Endodermal cell (in vitro differentiated cells): ENCODE measurements at regions not wholly inside any gene's neighbourhood (a gene's known extent, or its start where the extent isn't known, plus 50 kb on each side); places are given as distances from the start of the nearest gene placed in this dataset.

Experiments used
- DNase-seq: peaks from one replicate; pipeline ENCODE4 v3.0.0-alpha.2; 2017
- H3K27ac ChIP-seq: 2 replicates; pipeline ENCODE4 v1.5.1; 2013; ENCODE audit warnings: mild to moderate bottlenecking, low read depth, low read length, moderate library complexity
- H3K27me3 ChIP-seq: 2 replicates; pipeline ENCODE4 v1.6.1; 2013; ENCODE audit warnings: mild to moderate bottlenecking, low read length, moderate library complexity; ENCODE audit not compliant: insufficient read depth, control insufficient read depth, poor library complexity, severe bottlenecking
- H3K36me3 ChIP-seq: 2 replicates; pipeline ENCODE4 v1.7.0; 2013; ENCODE audit warnings: mild to moderate bottlenecking, low read length, moderate library complexity; ENCODE audit not compliant: control insufficient read depth, insufficient read depth
- H3K4me1 ChIP-seq: one replicate; pipeline ENCODE4 v1.7.0; 2013; ENCODE audit warnings: low read length; ENCODE audit not compliant: control insufficient read depth, insufficient read depth
- H3K4me3 ChIP-seq: 2 replicates; pipeline ENCODE4 v1.5.1; 2013; ENCODE audit warnings: mild to moderate bottlenecking, low read length, moderate library complexity
- H3K9ac ChIP-seq: 2 replicates; pipeline ENCODE4 v1.6.1; 2013; ENCODE audit warnings: mild to moderate bottlenecking, low read length, moderate library complexity; ENCODE audit not compliant: poor library complexity, severe bottlenecking; ENCODE audit errors: extremely low read depth
- H3K9me3 ChIP-seq: 2 replicates; pipeline ENCODE4 v1.6.1; 2013; ENCODE audit warnings: mild to moderate bottlenecking, low read length, moderate library complexity; ENCODE audit not compliant: control insufficient read depth
- H3K27ac Mint-ChIP-seq: 2 replicates; pipeline ENCODE4 v1.8.0; 2020; ENCODE audit warnings: mixed read lengths
- H3K27me3 Mint-ChIP-seq: 2 replicates; pipeline ENCODE4 v1.8.0; 2021; ENCODE audit warnings: mild to moderate bottlenecking, mixed read lengths; ENCODE audit not compliant: insufficient read depth
- H3K36me3 Mint-ChIP-seq: 2 replicates; pipeline ENCODE4 v1.8.0; 2020; ENCODE audit warnings: low read depth, mixed read lengths
- H3K4me1 Mint-ChIP-seq: 2 replicates; pipeline ENCODE4 v1.8.0; 2020; ENCODE audit warnings: mixed read lengths
- H3K4me3 Mint-ChIP-seq: 2 replicates; pipeline ENCODE4 v1.8.0; 2020; ENCODE audit warnings: mild to moderate bottlenecking, moderate library complexity, mixed read lengths
- H3K9me3 Mint-ChIP-seq: 2 replicates; pipeline ENCODE4 v1.8.0; 2020; ENCODE audit warnings: mild to moderate bottlenecking, mixed read lengths
- WGBS, 2 experiments: methylation state at CpG; one replicate each; pipeline versions ENCODE4 v1.1.5 to v1.1.7; 2013; ENCODE audit warnings: missing lambda C conversion rate in 2 of 2, mixed read lengths in 1 of 2; ENCODE audit not compliant: insufficient coverage in 1 of 2, insufficient read length in 1 of 2; 5-methylcytosine and 5-hydroxymethylcytosine counted together
- TF ChIP-seq, protein P1 (sequence below): fragments of 200-600 bp; sonication (generic); conservative IDR thresholded peaks from 2 replicates; pipeline ENCODE4 v1.5.0; 2021; ENCODE audit warnings: antibody characterized with exemption, mild to moderate bottlenecking

- Mint-ChIP-seq H3K4me1 (no peaks in the 10 kb centered on the region), H3K9me3 (peaks cover 58% of the 10 kb centered on the region), H3K27me3 (no peaks in the 10 kb centered on the region), H3K36me3 (no peaks in the 10 kb centered on the region), H3K4me3 (no peak overlapping the region), H3K27ac (no peak overlapping the region)
- no peaks in the 10 kb centered on the region for H3K36me3 ChIP-seq
- no peak overlapping the region for H3K9ac ChIP-seq
- no peaks in the 10 kb centered on the region for H3K4me1 ChIP-seq
- 100% methylated on average over 1 of the region's 3 CpGs; no CpG with 5 or more reads in 1 of the 2 experiments for WGBS, 2 experiments
- TF ChIP-seq, protein P1, sequence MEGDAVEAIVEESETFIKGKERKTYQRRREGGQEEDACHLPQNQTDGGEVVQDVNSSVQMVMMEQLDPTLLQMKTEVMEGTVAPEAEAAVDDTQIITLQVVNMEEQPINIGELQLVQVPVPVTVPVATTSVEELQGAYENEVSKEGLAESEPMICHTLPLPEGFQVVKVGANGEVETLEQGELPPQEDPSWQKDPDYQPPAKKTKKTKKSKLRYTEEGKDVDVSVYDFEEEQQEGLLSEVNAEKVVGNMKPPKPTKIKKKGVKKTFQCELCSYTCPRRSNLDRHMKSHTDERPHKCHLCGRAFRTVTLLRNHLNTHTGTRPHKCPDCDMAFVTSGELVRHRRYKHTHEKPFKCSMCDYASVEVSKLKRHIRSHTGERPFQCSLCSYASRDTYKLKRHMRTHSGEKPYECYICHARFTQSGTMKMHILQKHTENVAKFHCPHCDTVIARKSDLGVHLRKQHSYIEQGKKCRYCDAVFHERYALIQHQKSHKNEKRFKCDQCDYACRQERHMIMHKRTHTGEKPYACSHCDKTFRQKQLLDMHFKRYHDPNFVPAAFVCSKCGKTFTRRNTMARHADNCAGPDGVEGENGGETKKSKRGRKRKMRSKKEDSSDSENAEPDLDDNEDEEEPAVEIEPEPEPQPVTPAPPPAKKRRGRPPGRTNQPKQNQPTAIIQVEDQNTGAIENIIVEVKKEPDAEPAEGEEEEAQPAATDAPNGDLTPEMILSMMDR = no peak
- no peak overlapping the region for H3K4me3 ChIP-seq
- no peak for DNase-seq
- peaks cover 85% of the 10 kb centered on the region for H3K9me3 ChIP-seq
- no peaks in the 10 kb centered on the region for H3K27me3 ChIP-seq
- no peak overlapping the region for H3K27ac ChIP-seq
Observed at GRCh38 chr13:19321222-19321621, 139.6 kb upstream of the TUBA3C start.

- WGBS, 2 experiments = 54 to 77% methylated on average over 2 to 17 of the region's 17 CpGs
- TF ChIP-seq, protein P1 = no peak
Observed at GRCh38 chr13:19305434-19305833, 123.8 kb upstream of the TUBA3C start.

DNA sequence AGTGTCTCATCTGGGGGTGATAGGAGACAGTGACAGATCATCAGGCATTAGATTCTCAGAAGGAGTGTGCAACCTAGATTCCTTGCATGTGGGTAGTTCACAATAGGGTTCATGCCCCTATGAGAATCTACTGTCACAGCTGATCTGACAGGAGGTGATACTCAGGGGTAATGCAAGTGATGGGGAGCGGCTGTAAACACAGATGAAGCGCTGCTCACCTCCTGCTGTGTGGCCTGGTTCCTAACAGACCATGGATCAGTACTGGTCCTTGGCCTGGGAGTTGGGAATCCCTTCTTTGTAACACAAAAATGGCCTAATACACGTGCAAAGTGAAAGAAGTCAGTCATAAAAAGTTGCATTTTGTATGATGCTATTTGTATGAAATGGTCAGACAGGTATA lies 107.6 kb upstream of the TUBA3C start:
- no peaks in the 10 kb centered on the region for H3K4me1 ChIP-seq
- Mint-ChIP-seq H3K27me3 (no peaks in the 10 kb centered on the region), H3K27ac (no peak overlapping the region), H3K9me3 (peaks cover 83% of the 10 kb centered on the region), H3K4me3 (no peak overlapping the region), H3K4me1 (no peaks in the 10 kb centered on the region), H3K36me3 (no peaks in the 10 kb centered on the region)
- no peaks in the 10 kb centered on the region for H3K36me3 ChIP-seq
- H3K9me3 ChIP-seq = peaks cover 86% of the 10 kb centered on the region
- no peaks in the 10 kb centered on the region for H3K27me3 ChIP-seq
- H3K4me3 ChIP-seq = peak overlapping the region; percentile 36
- no peak overlapping the region for H3K27ac ChIP-seq
- no peak for DNase-seq
- WGBS, 2 experiments = 0 to 43% methylated on average over 1 to 3 of the region's 3 CpGs
- TF ChIP-seq, protein P1 = no peak
- no peak overlapping the region for H3K9ac ChIP-seq

More at GRCh38 chr13:19305434-19305833, 123.8 kb upstream of the TUBA3C start:
- Histone ChIP-seq H3K9me3 (peaks cover 69% of the 10 kb centered on the region), H3K9ac (no peak overlapping the region), H3K27ac (no peak overlapping the region), H3K36me3 (no peaks in the 10 kb centered on the region), H3K27me3 (no peaks in the 10 kb centered on the region), H3K4me1 (no peaks in the 10 kb centered on the region), H3K4me3 (no peak overlapping the region)
- Mint-ChIP-seq H3K4me3 (no peak overlapping the region), H3K27ac (no peak overlapping the region), H3K9me3 (peaks cover 80% of the 10 kb centered on the region), H3K4me1 (no peaks in the 10 kb centered on the region), H3K36me3 (no peaks in the 10 kb centered on the region), H3K27me3 (no peaks in the 10 kb centered on the region)
- no peak for DNase-seq
